ENCODE measurements at regions not wholly inside any gene's neighbourhood (a gene's known extent, or its start where the extent isn't known, plus 50 kb on each side); places are given as distances from the start of the nearest gene placed in this dataset.

DNA sequence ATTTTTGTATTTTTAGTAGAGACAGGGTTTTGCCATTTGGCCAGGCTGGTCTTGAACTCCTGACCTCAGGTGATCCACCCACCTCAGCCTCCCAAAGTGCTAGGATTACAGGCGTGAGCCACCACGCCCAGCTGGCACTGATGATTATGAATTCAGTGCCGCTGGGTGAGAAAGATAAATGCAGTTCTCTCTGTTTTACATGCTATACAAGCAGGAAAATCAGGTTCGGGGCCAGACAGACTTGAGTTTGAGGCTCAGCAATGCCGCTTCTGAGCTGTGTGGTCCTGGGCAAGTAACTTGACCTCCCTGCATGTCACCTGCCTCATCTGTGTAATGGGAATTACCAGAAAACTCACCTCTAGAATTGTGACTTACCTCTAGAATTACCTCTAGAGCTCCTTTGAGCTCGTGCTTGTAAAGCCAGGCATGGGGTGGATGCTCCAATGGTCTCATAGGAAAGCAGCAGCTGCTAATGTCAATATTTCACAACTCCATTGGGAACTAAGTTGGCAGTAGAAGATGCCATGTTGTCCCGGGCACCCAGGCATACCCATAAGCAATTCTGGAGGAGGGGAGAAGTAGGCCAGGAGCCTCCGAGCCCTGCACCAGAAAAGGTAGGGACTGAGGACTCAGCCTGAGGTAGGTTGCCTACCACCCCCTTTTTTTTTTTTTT lies 119.8 kb upstream of the SLC25A33 start:
- TF ChIP-seq SMARCA5 (IDR thresholded peaks at IDR 0.05): no peak
- no peak for TF ChIP-seq MTA3 (IDR thresholded peaks at IDR 0.05; ENCODE audit: borderline replicate concordance, low read length)
- no peak for TF ChIP-seq JUNB (IDR thresholded peaks at IDR 0.05)
- no peak for TF ChIP-seq RAD51 (IDR thresholded peaks at IDR 0.05)
- TF ChIP-seq, protein P1, sequence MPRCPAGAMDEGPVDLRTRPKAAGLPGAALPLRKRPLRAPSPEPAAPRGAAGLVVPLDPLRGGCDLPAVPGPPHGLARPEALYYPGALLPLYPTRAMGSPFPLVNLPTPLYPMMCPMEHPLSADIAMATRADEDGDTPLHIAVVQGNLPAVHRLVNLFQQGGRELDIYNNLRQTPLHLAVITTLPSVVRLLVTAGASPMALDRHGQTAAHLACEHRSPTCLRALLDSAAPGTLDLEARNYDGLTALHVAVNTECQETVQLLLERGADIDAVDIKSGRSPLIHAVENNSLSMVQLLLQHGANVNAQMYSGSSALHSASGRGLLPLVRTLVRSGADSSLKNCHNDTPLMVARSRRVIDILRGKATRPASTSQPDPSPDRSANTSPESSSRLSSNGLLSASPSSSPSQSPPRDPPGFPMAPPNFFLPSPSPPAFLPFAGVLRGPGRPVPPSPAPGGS (IDR thresholded peaks at IDR 0.05; ENCODE audit: borderline replicate concordance, insufficient read depth, low read depth, low read length, poor library complexity, severe bottlenecking): no peak
- no peak for TF ChIP-seq RUNX3 (IDR thresholded peaks at IDR 0.05; ENCODE audit: low read length)
- no peak for TF ChIP-seq KDM1A (IDR thresholded peaks at IDR 0.05; ENCODE audit: borderline replicate concordance)
- TF ChIP-seq STAT3 (IDR thresholded peaks at IDR 0.05; ENCODE audit: low read depth, low read length): no peak
- TF ChIP-seq SPI1 (IDR thresholded peaks at IDR 0.05; ENCODE audit: borderline replicate concordance, insufficient read depth, low read depth, low read length): no peak
- TF ChIP-seq, protein P2, sequence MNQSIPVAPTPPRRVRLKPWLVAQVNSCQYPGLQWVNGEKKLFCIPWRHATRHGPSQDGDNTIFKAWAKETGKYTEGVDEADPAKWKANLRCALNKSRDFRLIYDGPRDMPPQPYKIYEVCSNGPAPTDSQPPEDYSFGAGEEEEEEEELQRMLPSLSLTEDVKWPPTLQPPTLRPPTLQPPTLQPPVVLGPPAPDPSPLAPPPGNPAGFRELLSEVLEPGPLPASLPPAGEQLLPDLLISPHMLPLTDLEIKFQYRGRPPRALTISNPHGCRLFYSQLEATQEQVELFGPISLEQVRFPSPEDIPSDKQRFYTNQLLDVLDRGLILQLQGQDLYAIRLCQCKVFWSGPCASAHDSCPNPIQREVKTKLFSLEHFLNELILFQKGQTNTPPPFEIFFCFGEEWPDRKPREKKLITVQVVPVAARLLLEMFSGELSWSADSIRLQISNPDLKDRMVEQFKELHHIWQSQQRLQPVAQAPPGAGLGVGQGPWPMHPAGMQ (IDR thresholded peaks at IDR 0.05; ENCODE audit: borderline replicate concordance): no peak
- TF ChIP-seq MYC (IDR thresholded peaks at IDR 0.05; ENCODE audit: insufficient read depth, insufficient read length, insufficient replicate concordance, low read length, severe bottlenecking): no peak

More for the DNA sequence above, 119.8 kb upstream of the SLC25A33 start:
- in situ Hi-C loops (cut with MboI): no loop called here
- no peak for FAIRE-seq
- no peak for DNase-seq (ENCODE audit: low read depth, low spot score)
- H3K27me3 ChIP-seq (replicated peaks in 1 of 2; ENCODE audit: control insufficient read depth in 2 of 2, insufficient read depth in 2 of 2, low read length in 1 of 2): no peaks in the 10 kb centered on the region; a peak in 1 of 4 replicates
- no peak overlapping the region for H3K4me3 ChIP-seq
- CTCF ChIA-PET: interaction anchor here (1.0 kb wide), 1 partner anchor 196 kb away, joined by 3 read pairs; no protein-coding TSS in a partner anchor
- intact Hi-C loops (cut with micrococcal nuclease; ENCODE audit: unreplicated experiment): no loop called here
- peaks cover 58% of the 10 kb centered on the region for H3K4me1 ChIP-seq (ENCODE audit: control insufficient read depth, insufficient read depth, low read length)
- no peak overlapping the region for H3K4me2 ChIP-seq (ENCODE audit: control insufficient read depth, insufficient read depth)
- BruUV-seq (replicated peaks): no TSS peak
- POLR2A ChIA-PET: interaction anchor here (0.7 kb wide), 1 partner anchor 868 kb away, joined by 3 read pairs; no protein-coding TSS in a partner anchor
- H3K9me3 ChIP-seq (replicated peaks; ENCODE audit: control insufficient read depth, insufficient read depth, low read length): peaks cover 6% of the 10 kb centered on the region; the same call in 2 of the 3 replicates
- SMC1A ChIA-PET (ENCODE audit: uncharacterized antibody, unreplicated experiment): interaction anchor here (0.7 to 1.3 kb wide), 2 partner anchors 9 to 11 kb away, joined by 3 read pairs; no protein-coding TSS in a partner anchor
- no peaks in the 10 kb centered on the region for H4K20me1 ChIP-seq (ENCODE audit: control insufficient read depth, insufficient read depth)
- ATAC-seq: no peak
- H3K9ac ChIP-seq (ENCODE audit: control insufficient read depth, insufficient read depth, low read length): no peak overlapping the region
- 56% methylated on average over 8 of the region's 8 CpGs for WGBS (ENCODE audit: insufficient coverage, insufficient replicate concordance, low lambda C conversion rate, missing lambda C conversion rate)
- no peaks in the 10 kb centered on the region for H3K36me3 ChIP-seq (ENCODE audit: control insufficient read depth in 2 of 2, insufficient read depth in 2 of 2, low read length in 1 of 2)
- no peak overlapping the region for H2AFZ ChIP-seq (ENCODE audit: control insufficient read depth, low read depth, low read length)
- no peaks in the 10 kb centered on the region for H3K79me2 ChIP-seq (ENCODE audit: control insufficient read depth, insufficient read depth, low read length)
- no peak overlapping the region for H3K27ac ChIP-seq (ENCODE audit: control insufficient read depth, insufficient read depth)
- RAD21 ChIA-PET (ENCODE audit: unreplicated experiment): interaction anchor here (1.8 kb wide), 1 partner anchor 130 kb away, joined by 7 read pairs; no protein-coding TSS in a partner anchor
